ENCODE measurements at regions not wholly inside any gene's neighbourhood (a gene's known extent, or its start where the extent isn't known, plus 50 kb on each side); places are given as distances from the start of the nearest gene placed in this dataset.

- H3K4me3 ChIP-seq: no peak overlapping the region
- no peak for TF ChIP-seq POLR2AphosphoS5 (IDR thresholded peaks at IDR 0.05; ENCODE audit: insufficient read depth in 1 of 2, low read depth in 1 of 2)
- TF ChIP-seq CTCF (IDR thresholded peaks at IDR 0.05): no peak
- no peak for TF ChIP-seq POLR2A (IDR thresholded peaks at IDR 0.05)
- intact Hi-C loops (cut with DNase I): no loop called here
- no peaks in the 10 kb centered on the region for H3K27me3 ChIP-seq
- no peak overlapping the region for H3K27ac ChIP-seq
- no peaks in the 10 kb centered on the region for H3K4me1 ChIP-seq
- no peaks in the 10 kb centered on the region for H3K36me3 ChIP-seq
- no peaks in the 10 kb centered on the region for H3K9me3 ChIP-seq
- no peak for DNase-seq (ENCODE audit: extremely low spot score in 2 of 2)
Observed at GRCh38 chr2:164052006-164052405, 316.2 kb upstream of the FIGN start.

- Histone ChIP-seq H3K27ac (no peak overlapping the region), H3K9me3 (no peaks in the 10 kb centered on the region), H3K4me1 (no peaks in the 10 kb centered on the region), H3K27me3 (no peaks in the 10 kb centered on the region), H3K4me3 (no peak overlapping the region), H3K36me3 (no peaks in the 10 kb centered on the region)
- intact Hi-C loops (cut with DNase I): no loop called here
- TF ChIP-seq POLR2AphosphoS5 (IDR thresholded peaks at IDR 0.05; ENCODE audit: insufficient read depth in 1 of 2, low read depth in 1 of 2) (no peak), CTCF (IDR thresholded peaks at IDR 0.05) (no peak), POLR2A (IDR thresholded peaks at IDR 0.05) (no peak)
- DNase-seq (ENCODE audit: extremely low spot score in 2 of 2): no peak
Observed at GRCh38 chr2:164048729-164049128, 312.9 kb upstream of the FIGN start.

- intact Hi-C loops (cut with DNase I): no loop called here
- TF ChIP-seq POLR2AphosphoS5 (IDR thresholded peaks at IDR 0.05; ENCODE audit: insufficient read depth in 1 of 2, low read depth in 1 of 2) (no peak), POLR2A (IDR thresholded peaks at IDR 0.05) (no peak), CTCF (IDR thresholded peaks at IDR 0.05) (no peak)
- H3K4me1 ChIP-seq: no peaks in the 10 kb centered on the region
- H3K27me3 ChIP-seq: no peaks in the 10 kb centered on the region
- H3K36me3 ChIP-seq: no peaks in the 10 kb centered on the region
- no peak overlapping the region for H3K4me3 ChIP-seq
- H3K9me3 ChIP-seq: no peaks in the 10 kb centered on the region
- no peak overlapping the region for H3K27ac ChIP-seq
- DNase-seq (ENCODE audit: extremely low spot score in 2 of 2): no peak
Observed at GRCh38 chr2:164046040-164046439, 310.2 kb upstream of the FIGN start.

GRCh38 chr2:164044622-164045021, 308.8 kb upstream of the FIGN start:
- Histone ChIP-seq H3K27ac (no peak overlapping the region), H3K27me3 (no peaks in the 10 kb centered on the region), H3K4me3 (no peak overlapping the region), H3K9me3 (no peaks in the 10 kb centered on the region), H3K4me1 (no peaks in the 10 kb centered on the region), H3K36me3 (no peaks in the 10 kb centered on the region)
- no peak for DNase-seq (ENCODE audit: extremely low spot score in 2 of 2)
- intact Hi-C loops (cut with DNase I): no loop called here
- TF ChIP-seq CTCF (IDR thresholded peaks at IDR 0.05): no peak
- no peak for TF ChIP-seq POLR2A (IDR thresholded peaks at IDR 0.05)
- no peak for TF ChIP-seq POLR2AphosphoS5 (IDR thresholded peaks at IDR 0.05; ENCODE audit: insufficient read depth in 1 of 2, low read depth in 1 of 2)

- Histone ChIP-seq H3K36me3 (no peaks in the 10 kb centered on the region), H3K27ac (no peak overlapping the region), H3K4me1 (no peaks in the 10 kb centered on the region), H3K4me3 (no peak overlapping the region), H3K27me3 (no peaks in the 10 kb centered on the region), H3K9me3 (no peaks in the 10 kb centered on the region)
- TF ChIP-seq POLR2AphosphoS5 (IDR thresholded peaks at IDR 0.05; ENCODE audit: insufficient read depth in 1 of 2, low read depth in 1 of 2): no peak
- TF ChIP-seq POLR2A (IDR thresholded peaks at IDR 0.05): no peak
- no peak for TF ChIP-seq CTCF (IDR thresholded peaks at IDR 0.05)
- intact Hi-C loops (cut with DNase I): no loop called here
- DNase-seq (ENCODE audit: extremely low spot score in 2 of 2): no peak
Observed at GRCh38 chr2:164039270-164039669, 303.5 kb upstream of the FIGN start.

Measured in vagina (tissue), 2 donors.